ENCODE measurements at regions not wholly inside any gene's neighbourhood (a gene's known extent, or its start where the extent isn't known, plus 50 kb on each side); places are given as distances from the start of the nearest gene placed in this dataset.

DNA sequence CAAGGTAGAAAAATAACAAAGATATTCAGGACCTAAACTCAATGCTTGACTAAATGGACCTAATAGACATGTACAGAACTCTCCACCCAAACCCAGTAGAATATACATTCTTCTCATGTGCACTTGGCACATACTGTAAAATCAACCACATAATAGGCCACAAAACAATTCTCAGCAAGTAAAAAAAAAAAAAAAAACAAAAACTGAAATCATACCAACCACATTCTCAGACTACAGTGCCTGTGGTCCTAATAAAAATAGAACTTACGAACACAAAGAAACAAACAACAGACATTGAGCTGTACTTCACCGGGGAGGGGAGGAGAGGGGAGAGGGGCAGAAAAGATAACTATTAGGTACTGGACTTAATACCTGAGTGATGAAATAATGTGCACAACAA lies 114.1 kb upstream of the CD180 start:
- Mint-ChIP-seq H3K27ac (no peak overlapping the region), H3K4me1 (ENCODE audit: low read depth) (peaks cover 16% of the 10 kb centered on the region), H3K4me3 (no peak overlapping the region), H3K27me3 (no peaks in the 10 kb centered on the region), H3K36me3 (ENCODE audit: low read depth) (no peaks in the 10 kb centered on the region), H3K9me3 (no peaks in the 10 kb centered on the region)
- ChIA-PET CTCF (no interaction called here), POLR2A (no interaction called here)
- DNase-seq (no peak), ATAC-seq (no peak)
- intact Hi-C loops (cut with micrococcal nuclease), result no loop called here
- TF ChIP-seq, protein P1, sequence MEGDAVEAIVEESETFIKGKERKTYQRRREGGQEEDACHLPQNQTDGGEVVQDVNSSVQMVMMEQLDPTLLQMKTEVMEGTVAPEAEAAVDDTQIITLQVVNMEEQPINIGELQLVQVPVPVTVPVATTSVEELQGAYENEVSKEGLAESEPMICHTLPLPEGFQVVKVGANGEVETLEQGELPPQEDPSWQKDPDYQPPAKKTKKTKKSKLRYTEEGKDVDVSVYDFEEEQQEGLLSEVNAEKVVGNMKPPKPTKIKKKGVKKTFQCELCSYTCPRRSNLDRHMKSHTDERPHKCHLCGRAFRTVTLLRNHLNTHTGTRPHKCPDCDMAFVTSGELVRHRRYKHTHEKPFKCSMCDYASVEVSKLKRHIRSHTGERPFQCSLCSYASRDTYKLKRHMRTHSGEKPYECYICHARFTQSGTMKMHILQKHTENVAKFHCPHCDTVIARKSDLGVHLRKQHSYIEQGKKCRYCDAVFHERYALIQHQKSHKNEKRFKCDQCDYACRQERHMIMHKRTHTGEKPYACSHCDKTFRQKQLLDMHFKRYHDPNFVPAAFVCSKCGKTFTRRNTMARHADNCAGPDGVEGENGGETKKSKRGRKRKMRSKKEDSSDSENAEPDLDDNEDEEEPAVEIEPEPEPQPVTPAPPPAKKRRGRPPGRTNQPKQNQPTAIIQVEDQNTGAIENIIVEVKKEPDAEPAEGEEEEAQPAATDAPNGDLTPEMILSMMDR (IDR thresholded peaks at IDR 0.05), result no peak

DNA sequence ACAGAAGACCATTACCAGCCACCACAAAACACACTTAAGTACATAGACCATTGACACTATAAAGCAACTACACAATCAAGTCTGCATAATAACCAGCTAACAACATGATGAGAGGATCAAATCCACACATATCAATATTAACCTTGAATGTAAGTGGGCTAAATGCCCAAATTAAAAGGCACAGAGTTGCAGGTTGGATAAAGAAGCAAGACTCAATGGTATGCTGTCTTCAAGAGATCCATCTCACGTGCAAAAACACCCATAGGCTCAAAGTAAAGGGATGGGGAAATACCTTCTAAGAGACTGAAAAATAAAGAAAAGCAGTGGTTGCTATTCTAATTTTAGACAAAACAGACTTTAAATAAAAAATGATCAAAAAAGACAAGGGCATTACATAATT lies 113.6 kb upstream of the CD180 start:
- ATAC-seq (no peak), DNase-seq (no peak)
- TF ChIP-seq, protein P1 (IDR thresholded peaks at IDR 0.05), result no peak
- Mint-ChIP-seq H3K27ac (no peak overlapping the region), H3K27me3 (no peaks in the 10 kb centered on the region), H3K4me1 (ENCODE audit: low read depth) (peaks cover 16% of the 10 kb centered on the region), H3K9me3 (no peaks in the 10 kb centered on the region), H3K4me3 (no peak overlapping the region), H3K36me3 (ENCODE audit: low read depth) (no peaks in the 10 kb centered on the region)
- intact Hi-C loops (cut with micrococcal nuclease), result no loop called here
- POLR2A ChIA-PET, result no interaction called here
- CTCF ChIA-PET, result interaction anchor here (1.5 kb wide), 1 partner anchor 64 kb away, joined by 3 read pairs; no protein-coding TSS in a partner anchor

DNA sequence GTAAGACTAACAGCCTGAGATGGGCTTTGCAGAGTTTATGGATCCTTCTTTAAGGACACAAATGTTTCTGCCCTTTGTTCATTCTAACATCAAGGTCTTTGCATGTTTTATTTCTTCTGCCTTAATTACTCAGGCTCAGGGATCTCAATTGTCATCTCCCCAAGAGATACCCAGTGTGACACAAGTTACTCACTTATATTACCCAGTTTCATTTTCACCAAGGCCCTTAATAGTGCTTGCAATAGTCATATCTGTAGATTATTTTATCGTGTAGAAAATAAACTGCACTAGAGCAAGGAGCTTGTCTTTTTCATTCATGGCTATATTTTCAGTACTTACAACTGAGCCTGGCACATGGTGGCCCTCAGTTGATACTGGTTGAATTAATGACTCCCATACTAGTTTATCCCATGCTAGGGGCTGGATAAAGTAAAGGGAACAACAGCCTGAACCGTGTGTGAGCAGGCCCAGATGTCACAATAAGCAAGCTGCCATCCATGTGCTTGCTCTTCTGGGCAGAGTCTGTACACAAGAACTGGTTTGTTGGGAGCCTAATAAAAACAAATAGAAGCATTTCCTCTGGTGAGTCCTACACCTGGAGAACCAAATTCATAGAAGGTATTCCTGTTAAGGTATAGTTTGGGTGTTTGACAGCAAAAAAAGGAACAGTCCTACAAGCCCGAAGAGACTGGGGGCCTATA lies 112.5 kb upstream of the CD180 start:
- Mint-ChIP-seq H3K27ac (no peak overlapping the region), H3K4me1 (ENCODE audit: low read depth) (peaks cover 16% of the 10 kb centered on the region), H3K27me3 (no peaks in the 10 kb centered on the region), H3K4me3 (no peak overlapping the region), H3K36me3 (ENCODE audit: low read depth) (no peaks in the 10 kb centered on the region), H3K9me3 (no peaks in the 10 kb centered on the region)
- POLR2A ChIA-PET, result no interaction called here
- no peak for DNase-seq
- intact Hi-C loops (cut with micrococcal nuclease), result no loop called here
- TF ChIP-seq, protein P1 (IDR thresholded peaks at IDR 0.05), result no peak
- peak; percentile 17 for ATAC-seq
- CTCF ChIA-PET, result interaction anchor here (1.5 kb wide), 1 partner anchor 63 kb away, joined by 3 read pairs; no protein-coding TSS in a partner anchor

DNA sequence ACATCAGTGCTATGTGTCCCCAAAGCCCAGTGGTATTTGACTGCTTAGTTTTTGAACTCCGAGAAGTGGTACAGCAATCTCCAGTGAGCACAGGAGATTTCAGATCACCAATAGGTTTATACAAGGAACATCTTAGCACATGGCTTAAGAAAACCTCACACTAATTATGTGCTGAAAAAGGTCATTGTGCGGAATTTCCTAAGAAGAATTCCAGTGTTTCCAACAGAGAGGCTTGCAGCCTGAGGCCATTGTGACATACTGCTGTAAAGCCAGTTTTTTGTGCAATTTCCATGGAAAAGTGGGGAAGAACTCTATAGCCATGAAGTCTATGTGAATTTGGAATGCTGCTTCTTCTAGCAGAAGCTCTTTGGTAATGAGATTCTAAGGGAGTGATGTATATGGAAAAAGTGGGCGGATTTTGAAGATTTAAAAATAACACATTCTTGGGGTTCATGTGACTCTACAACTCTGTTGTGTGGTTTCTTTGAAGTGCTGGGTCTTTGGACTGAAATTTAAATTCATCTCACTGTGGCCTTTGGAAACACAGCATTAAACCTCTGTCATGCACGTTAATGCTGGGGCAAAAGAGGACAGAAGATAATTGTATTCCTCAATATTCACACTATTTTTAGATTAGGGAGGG lies 110.5 kb upstream of the CD180 start:
- ChIA-PET POLR2A (no interaction called here), CTCF (interaction anchor here (1.3 to 1.4 kb wide), 2 partner anchors 8 to 13 kb away, joined by 3 read pairs; no protein-coding TSS in a partner anchor)

More for the DNA sequence above, 110.5 kb upstream of the CD180 start:
- H3K4me3 Mint-ChIP-seq, result no peak overlapping the region
- H3K27me3 Mint-ChIP-seq, result no peaks in the 10 kb centered on the region
- ATAC-seq, result no peak
- no peak overlapping the region for H3K27ac Mint-ChIP-seq
- peaks cover 16% of the 10 kb centered on the region for H3K4me1 Mint-ChIP-seq (ENCODE audit: low read depth)
- DNase-seq, result no peak
- H3K9me3 Mint-ChIP-seq, result no peaks in the 10 kb centered on the region
- intact Hi-C loops (cut with micrococcal nuclease), result no loop called here
- TF ChIP-seq, protein P1 (IDR thresholded peaks at IDR 0.05), result no peak
- no peaks in the 10 kb centered on the region for H3K36me3 Mint-ChIP-seq (ENCODE audit: low read depth)
